Esophagus squamous epithelium (tissue), 4 donors: ENCODE measurements at regions not wholly inside any gene's neighbourhood (a gene's known extent, or its start where the extent isn't known, plus 50 kb on each side); places are given as distances from the start of the nearest gene placed in this dataset.

ENCODE experiments used
- POLR2A ChIP-seq, 4 donors: fragments of 450-650 bp; IDR thresholded peaks; one replicate each; pipeline ENCODE4 v1.6.1; 2017; ENCODE audit warnings: antibody characterized with exemption in 4 of 4, mild to moderate bottlenecking in 4 of 4, moderate library complexity in 3 of 4
- TF ChIP-seq, protein P1 (sequence below), 6 experiments: fragments of 450-650 bp in 4 of 6; fragments of 200-600 bp in 2 of 6; sonication (generic) in 2 of 6; IDR thresholded peaks; one replicate each; pipeline ENCODE4 v1.5.1; 2016 to 2019; ENCODE audit warnings: antibody characterized with exemption in 6 of 6, mild to moderate bottlenecking in 4 of 6, moderate library complexity in 4 of 6

GRCh38 chr10:78427497-78428031, 393.9 kb downstream of the RPS24 start:
- TF ChIP-seq, protein P1, sequence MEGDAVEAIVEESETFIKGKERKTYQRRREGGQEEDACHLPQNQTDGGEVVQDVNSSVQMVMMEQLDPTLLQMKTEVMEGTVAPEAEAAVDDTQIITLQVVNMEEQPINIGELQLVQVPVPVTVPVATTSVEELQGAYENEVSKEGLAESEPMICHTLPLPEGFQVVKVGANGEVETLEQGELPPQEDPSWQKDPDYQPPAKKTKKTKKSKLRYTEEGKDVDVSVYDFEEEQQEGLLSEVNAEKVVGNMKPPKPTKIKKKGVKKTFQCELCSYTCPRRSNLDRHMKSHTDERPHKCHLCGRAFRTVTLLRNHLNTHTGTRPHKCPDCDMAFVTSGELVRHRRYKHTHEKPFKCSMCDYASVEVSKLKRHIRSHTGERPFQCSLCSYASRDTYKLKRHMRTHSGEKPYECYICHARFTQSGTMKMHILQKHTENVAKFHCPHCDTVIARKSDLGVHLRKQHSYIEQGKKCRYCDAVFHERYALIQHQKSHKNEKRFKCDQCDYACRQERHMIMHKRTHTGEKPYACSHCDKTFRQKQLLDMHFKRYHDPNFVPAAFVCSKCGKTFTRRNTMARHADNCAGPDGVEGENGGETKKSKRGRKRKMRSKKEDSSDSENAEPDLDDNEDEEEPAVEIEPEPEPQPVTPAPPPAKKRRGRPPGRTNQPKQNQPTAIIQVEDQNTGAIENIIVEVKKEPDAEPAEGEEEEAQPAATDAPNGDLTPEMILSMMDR (IDR thresholded peaks at IDR 0.05): no peak
- no peak for TF ChIP-seq POLR2A (IDR thresholded peaks at IDR 0.05)
